Gastroesophageal sphincter (tissue), 4 donors: ENCODE measurements at regions not wholly inside any gene's neighbourhood (a gene's known extent, or its start where the extent isn't known, plus 50 kb on each side); places are given as distances from the start of the nearest gene placed in this dataset.

Source experiments
- ATAC-seq: fragments of 150-250 bp; one replicate; pipeline ENCODE4 v1.9.1; 2016; ENCODE audit warnings: mild to moderate bottlenecking, moderate library complexity
- H3K27ac ChIP-seq, 4 donors: fragments of 200-600 bp; sonication (generic) in 3 of 4; 1 replicate in 3 of 4; 2 replicates in 1 of 4; pipeline ENCODE4 v1.5.1; 2016 to 2019
- H3K27me3 ChIP-seq: fragments of 200-600 bp; sonication (generic); one replicate; pipeline ENCODE4 v1.5.1; 2019
- H3K36me3 ChIP-seq, 2 donors: fragments of 200-600 bp; sonication (generic); one replicate each; pipeline ENCODE4 v1.5.1; 2019; ENCODE audit warnings: control low read depth in 1 of 2
- H3K4me1 ChIP-seq, 3 donors: fragments of 200-600 bp; sonication (generic); 1 replicate in 2 of 3; 2 replicates in 1 of 3; pipeline ENCODE4 v1.5.1; 2016 to 2019; ENCODE audit warnings: control low read depth in 2 of 3
- H3K4me3 ChIP-seq, 2 donors: fragments of 200-600 bp; sonication (generic); one replicate each; pipeline ENCODE4 v1.5.1; 2019; ENCODE audit warnings: mild to moderate bottlenecking in 1 of 2, moderate library complexity in 1 of 2
- H3K9me3 ChIP-seq, 3 donors: fragments of 200-600 bp; sonication (generic); one replicate each; pipeline ENCODE4 v1.5.1; 2017 to 2019; ENCODE audit warnings: control low read depth in 2 of 3
- EP300 ChIP-seq: sonication (generic); formaldehyde crosslinking; IDR thresholded peaks from one replicate; pipeline ENCODE4 v1.6.1; 2017; ENCODE audit warnings: antibody characterized with exemption, mild to moderate bottlenecking
- POLR2A ChIP-seq, 2 donors: fragments of 450-650 bp; IDR thresholded peaks; one replicate each; pipeline ENCODE4 v1.6.1; 2017; ENCODE audit warnings: antibody characterized with exemption in 2 of 2, mild to moderate bottlenecking in 2 of 2, moderate library complexity in 1 of 2
- POLR2AphosphoS5 ChIP-seq: sonication (generic); formaldehyde crosslinking; IDR thresholded peaks from one replicate; pipeline ENCODE4 v1.6.1; 2017; ENCODE audit warnings: antibody characterized with exemption
- WGBS, 2 donors: methylation state at CpG; one replicate each; pipeline ENCODE4 v1.1.5; 2018; ENCODE audit warnings: low coverage in 1 of 2; 5-methylcytosine and 5-hydroxymethylcytosine counted together
- TF ChIP-seq, protein P1 (sequence below), 4 experiments: fragments of 200-600 bp in 2 of 4; fragments of 450-650 bp in 2 of 4; sonication (generic) in 1 of 4; IDR thresholded peaks; one replicate each; pipeline ENCODE4 v1.5.1; 2017 to 2019; ENCODE audit warnings: antibody characterized with exemption in 4 of 4, mild to moderate bottlenecking in 2 of 4, moderate library complexity in 2 of 4

DNA sequence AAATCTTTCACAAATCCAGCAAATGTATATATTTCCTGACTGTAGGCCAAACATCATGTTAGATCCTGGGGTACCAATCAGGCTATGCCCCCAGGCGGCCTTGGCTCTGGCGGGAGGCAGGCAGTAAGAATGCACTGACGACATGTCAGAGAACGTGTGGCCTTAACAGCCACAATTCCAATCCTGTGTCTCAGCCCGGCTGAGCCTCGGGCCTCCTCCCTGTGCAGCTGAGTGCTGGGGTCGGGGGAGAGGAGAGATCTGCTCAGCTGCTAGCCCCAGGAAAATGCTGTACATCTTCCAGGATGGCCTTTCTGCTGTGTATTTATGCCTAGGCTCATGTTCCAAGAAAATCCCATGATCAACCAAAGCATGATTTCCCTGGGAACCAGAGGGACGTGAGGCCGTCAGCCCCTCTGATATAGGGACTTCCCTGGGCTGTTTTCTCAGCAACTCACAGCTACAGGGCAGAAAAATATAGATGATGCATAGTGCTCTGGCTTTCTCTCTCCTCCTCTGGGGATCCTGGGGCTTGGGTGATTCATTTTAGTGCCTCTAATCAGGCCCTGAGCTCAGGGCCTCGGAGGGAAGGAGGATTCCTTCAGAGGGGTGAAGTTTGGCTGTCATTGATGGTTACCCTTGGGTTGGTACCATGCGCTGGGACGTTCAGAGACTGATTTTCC, 604.0 kb downstream of the HS3ST4 start:
- Histone ChIP-seq H3K27me3 (peaks cover 3% of the 10 kb centered on the region), H3K9me3 (no peaks in the 10 kb centered on the region), H3K4me1 (no peaks in the 10 kb centered on the region), H3K36me3 (no peaks in the 10 kb centered on the region), H3K4me3 (no peak overlapping the region), H3K27ac (no peak overlapping the region)
- no peak for ATAC-seq
- 20% methylated on average over 1 of the region's 12 CpGs; no CpG with 5 or more reads in 1 of the 2 donors for WGBS, 2 donors
- TF ChIP-seq, protein P1, sequence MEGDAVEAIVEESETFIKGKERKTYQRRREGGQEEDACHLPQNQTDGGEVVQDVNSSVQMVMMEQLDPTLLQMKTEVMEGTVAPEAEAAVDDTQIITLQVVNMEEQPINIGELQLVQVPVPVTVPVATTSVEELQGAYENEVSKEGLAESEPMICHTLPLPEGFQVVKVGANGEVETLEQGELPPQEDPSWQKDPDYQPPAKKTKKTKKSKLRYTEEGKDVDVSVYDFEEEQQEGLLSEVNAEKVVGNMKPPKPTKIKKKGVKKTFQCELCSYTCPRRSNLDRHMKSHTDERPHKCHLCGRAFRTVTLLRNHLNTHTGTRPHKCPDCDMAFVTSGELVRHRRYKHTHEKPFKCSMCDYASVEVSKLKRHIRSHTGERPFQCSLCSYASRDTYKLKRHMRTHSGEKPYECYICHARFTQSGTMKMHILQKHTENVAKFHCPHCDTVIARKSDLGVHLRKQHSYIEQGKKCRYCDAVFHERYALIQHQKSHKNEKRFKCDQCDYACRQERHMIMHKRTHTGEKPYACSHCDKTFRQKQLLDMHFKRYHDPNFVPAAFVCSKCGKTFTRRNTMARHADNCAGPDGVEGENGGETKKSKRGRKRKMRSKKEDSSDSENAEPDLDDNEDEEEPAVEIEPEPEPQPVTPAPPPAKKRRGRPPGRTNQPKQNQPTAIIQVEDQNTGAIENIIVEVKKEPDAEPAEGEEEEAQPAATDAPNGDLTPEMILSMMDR (IDR thresholded peaks at IDR 0.05), result no peak
- TF ChIP-seq POLR2AphosphoS5 (no peak), EP300 (no peak), POLR2A (IDR thresholded peaks at IDR 0.05) (no peak)

DNA sequence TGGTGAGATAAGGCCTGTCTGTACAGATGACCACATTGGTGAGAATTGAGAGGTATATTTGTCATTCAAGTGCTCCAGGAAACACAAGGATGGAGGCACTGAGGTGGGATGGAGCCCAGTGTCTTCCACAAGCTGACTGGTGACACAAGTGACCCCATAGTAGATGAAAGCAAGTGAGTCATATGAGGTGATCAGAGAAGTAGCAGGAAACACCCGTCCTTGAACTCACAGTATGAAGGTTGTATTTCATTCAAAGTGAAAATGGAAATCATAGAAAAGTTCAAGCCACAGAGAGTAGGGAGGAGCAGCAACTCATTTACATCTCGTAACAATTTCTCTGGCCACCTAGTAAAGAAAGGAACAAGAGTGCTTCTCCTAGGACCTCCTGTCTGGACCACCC, 609.8 kb downstream of the HS3ST4 start:
- Histone ChIP-seq H3K9me3 (no peaks in the 10 kb centered on the region), H3K4me3 (no peak overlapping the region), H3K27me3 (no peaks in the 10 kb centered on the region), H3K36me3 (no peaks in the 10 kb centered on the region), H3K4me1 (no peaks in the 10 kb centered on the region), H3K27ac (no peak overlapping the region)
- TF ChIP-seq POLR2AphosphoS5 (no peak), EP300 (no peak), POLR2A (IDR thresholded peaks at IDR 0.05) (no peak)
- TF ChIP-seq, protein P1 (IDR thresholded peaks at IDR 0.05), result no peak
- WGBS, 2 donors, result 45 to 81% methylated on average over 2 of the region's 2 CpGs
- no peak for ATAC-seq

DNA sequence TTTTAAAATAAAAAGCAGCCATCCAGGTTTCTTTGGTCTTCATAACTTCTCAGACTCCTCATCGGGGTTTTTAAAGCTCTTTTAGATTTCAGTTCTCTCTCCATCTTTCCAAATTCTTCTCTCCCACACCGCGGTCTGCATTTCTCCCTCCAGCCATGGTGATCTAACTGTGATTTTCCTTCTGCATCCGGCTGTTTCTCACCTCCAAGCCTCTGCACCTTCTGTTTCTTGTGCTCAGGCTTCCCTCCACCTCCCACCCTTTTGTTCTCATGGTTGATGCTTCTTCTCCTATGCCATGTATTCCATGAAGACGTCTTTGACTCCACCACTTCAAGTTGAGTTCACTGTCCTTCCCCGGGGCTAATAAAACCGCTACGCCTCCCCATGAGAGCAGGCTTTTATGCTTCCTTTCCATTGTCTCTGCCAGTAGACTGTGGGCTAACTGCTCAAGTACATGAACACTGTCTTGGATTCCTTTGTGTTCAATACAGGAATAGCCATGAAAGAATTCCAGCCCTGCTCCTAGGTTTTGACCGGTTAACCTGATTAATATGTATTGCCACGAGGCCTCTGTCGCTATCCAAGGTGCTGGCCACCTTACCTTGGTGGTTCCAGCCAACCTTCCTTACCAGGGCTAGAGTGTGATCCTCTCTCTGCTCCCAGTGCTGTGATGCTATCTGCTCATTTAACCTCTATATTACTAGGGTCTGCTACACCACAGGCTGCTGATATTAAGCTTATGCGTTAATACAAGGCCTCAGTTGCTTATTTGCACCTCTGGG, 625.1 kb downstream of the HS3ST4 start:
- H3K9me3 ChIP-seq, result no peaks in the 10 kb centered on the region
- H3K4me1 ChIP-seq, result no peaks in the 10 kb centered on the region
- no peak for TF ChIP-seq POLR2AphosphoS5
- TF ChIP-seq EP300, result no peak
- no peak for TF ChIP-seq POLR2A (IDR thresholded peaks at IDR 0.05)
- TF ChIP-seq, protein P1 (IDR thresholded peaks at IDR 0.05), result no peak
- 61 to 83% methylated on average over 5 to 12 of the region's 12 CpGs for WGBS, 2 donors
- ATAC-seq, result no peak
- no peaks in the 10 kb centered on the region for H3K27me3 ChIP-seq
- H3K27ac ChIP-seq, result no peak overlapping the region
- no peak overlapping the region for H3K4me3 ChIP-seq
- H3K36me3 ChIP-seq, result no peaks in the 10 kb centered on the region

DNA sequence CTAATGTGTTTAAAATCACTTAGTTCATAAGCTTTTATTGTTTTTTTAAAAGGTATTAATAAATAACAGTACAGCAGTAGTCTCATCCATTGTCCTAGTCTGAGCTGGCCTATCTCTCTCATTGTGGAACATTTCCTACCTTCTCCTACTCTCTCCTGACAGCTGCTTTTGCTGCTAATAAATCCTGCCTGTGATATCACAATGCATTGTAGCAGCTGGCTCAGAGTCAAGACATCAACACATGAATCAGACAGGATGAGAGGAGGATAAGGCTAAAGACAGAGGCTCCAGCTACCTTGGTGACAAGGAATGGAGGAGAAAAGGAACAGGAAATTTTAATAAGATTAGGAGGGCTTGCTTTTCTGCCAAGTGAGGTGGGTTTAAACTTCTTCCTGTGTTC, 626.1 kb downstream of the HS3ST4 start:
- no peak for ATAC-seq
- no peak overlapping the region for H3K4me3 ChIP-seq
- H3K4me1 ChIP-seq, result no peaks in the 10 kb centered on the region

More for the DNA sequence above, 626.1 kb downstream of the HS3ST4 start:
- H3K27ac ChIP-seq, result no peak overlapping the region
- no peaks in the 10 kb centered on the region for H3K36me3 ChIP-seq
- H3K9me3 ChIP-seq, result no peaks in the 10 kb centered on the region
- no peaks in the 10 kb centered on the region for H3K27me3 ChIP-seq
- TF ChIP-seq EP300 (no peak), POLR2A (IDR thresholded peaks at IDR 0.05) (no peak), POLR2AphosphoS5 (no peak)
- TF ChIP-seq, protein P1 (IDR thresholded peaks at IDR 0.05), result no peak
